ENCODE measurements at regions not wholly inside any gene's neighbourhood (a gene's known extent, or its start where the extent isn't known, plus 50 kb on each side); places are given as distances from the start of the nearest gene placed in this dataset.

- TF ChIP-seq ZNF462 (CRISPR knock-in tag; IDR thresholded peaks at IDR 0.05): no peak
- TF ChIP-seq JUNB (IDR thresholded peaks at IDR 0.05; ENCODE audit: unreplicated experiment): no peak
- TF ChIP-seq STAT1 (IDR thresholded peaks at IDR 0.05; ENCODE audit: unreplicated experiment): no peak
- TF ChIP-seq ZNF114 (CRISPR knock-in tag; IDR thresholded peaks at IDR 0.05): no peak
- no peak for TF ChIP-seq CREB1 (CRISPR knock-in tag; IDR thresholded peaks at IDR 0.05; ENCODE audit: low read depth)
- TF ChIP-seq NANOG (IDR thresholded peaks at IDR 0.05; ENCODE audit: borderline replicate concordance): no peak
Observed at GRCh38 chrX:106468433-106468832, 143.3 kb upstream of the RADX start (continued).

- H3K27ac Mint-ChIP-seq: no peak overlapping the region
- ATAC-seq: no peak
- no peak overlapping the region for H3K27ac ChIP-seq (ENCODE audit: low read depth)
- no peaks in the 10 kb centered on the region for H3K27me3 Mint-ChIP-seq (ENCODE audit: insufficient read depth, low read depth, poor library complexity)
- H3K27me3 ChIP-seq (ENCODE audit: insufficient read depth): no peaks in the 10 kb centered on the region
- H3K36me3 Mint-ChIP-seq (ENCODE audit: low read depth): no peaks in the 10 kb centered on the region
- H3K4me3 Mint-ChIP-seq: no peak overlapping the region
- H3K4me1 Mint-ChIP-seq: peaks cover 13% of the 10 kb centered on the region; the same call in 2 of the 3 replicates
- no peaks in the 10 kb centered on the region for H3K36me3 ChIP-seq (ENCODE audit: insufficient read depth)
- no peaks in the 10 kb centered on the region for H3K9me2 ChIP-seq (ENCODE audit: insufficient read depth)
- H3K9me3 Mint-ChIP-seq: no peaks in the 10 kb centered on the region
- H4K20me1 ChIP-seq (replicated peaks; ENCODE audit: insufficient read depth): no peaks in the 10 kb centered on the region
- no peak overlapping the region for H3K4me2 ChIP-seq
- DNase-seq (ENCODE audit: low spot score): no peak
- no peak overlapping the region for H3K4me3 ChIP-seq
- no peaks in the 10 kb centered on the region for H3K79me2 ChIP-seq (replicated peaks; ENCODE audit: insufficient read depth)
- H3F3A ChIP-seq (replicated peaks; ENCODE audit: low read depth): no peaks in the 10 kb centered on the region
- no peaks in the 10 kb centered on the region for H3K4me1 ChIP-seq (ENCODE audit: insufficient read depth)
- no peak overlapping the region for H2AFZ ChIP-seq
- no peak for TF ChIP-seq EZH2phosphoT487 (IDR thresholded peaks at IDR 0.05; ENCODE audit: unreplicated experiment)
- no peak for TF ChIP-seq NANOG (IDR thresholded peaks at IDR 0.05; ENCODE audit: borderline replicate concordance)
- no peak for TF ChIP-seq ZNF114 (CRISPR knock-in tag; IDR thresholded peaks at IDR 0.05)
- TF ChIP-seq ZNF462 (CRISPR knock-in tag; IDR thresholded peaks at IDR 0.05): no peak
- TF ChIP-seq ETS1 (IDR thresholded peaks at IDR 0.05): no peak
- TF ChIP-seq EZH2 (IDR thresholded peaks at IDR 0.05; ENCODE audit: low read depth, unreplicated experiment): no peak
- TF ChIP-seq JUNB (IDR thresholded peaks at IDR 0.05; ENCODE audit: unreplicated experiment): no peak
- TF ChIP-seq POLR2AphosphoS5 (IDR thresholded peaks at IDR 0.05; ENCODE audit: low read depth): no peak
Observed at GRCh38 chrX:106479920-106480319, 131.9 kb upstream of the RADX start.

Data from GM23338 (cell line).